K562 (cell line): ENCODE measurements at regions not wholly inside any gene's neighbourhood (a gene's known extent, or its start where the extent isn't known, plus 50 kb on each side); places are given as distances from the start of the nearest gene placed in this dataset.

ENCODE experiments used
- ATAC-seq: fragments of 200-7000 bp; cut with Tn5 transposase; 3 replicates; pipeline ENCODE4 v1.9.1; 2020; ENCODE audit warnings: moderate library complexity
- BruUV-seq: library from RNA; stranded (reverse); fragments of 400-500 nt; replicated peaks from 2 replicates; lab custom pipeline; 2021; lab: Mats Ljungman, UMichigan
- CTCF ChIA-PET: fragments of 300-600 bp; formaldehyde crosslinking; extraction: SDS; loops from one replicate; lab custom pipeline; 2021; ENCODE audit warnings: low intra/inter-chr PET ratio; lab: Yijun Ruan, JAX
- POLR2A ChIA-PET: fragments of 300-600, 350-650 bp; sonication (Branson Sonifier 250); formaldehyde crosslinking; extraction: SDS; loops from one replicate; lab custom pipeline; 2021; ENCODE audit warnings: antibody characterized with exemption, inconsistent platforms; lab: Yijun Ruan, JAX
- DNase-seq, 4 experiments: peaks; one replicate each; pipeline versions ENCODE4 v3.0.0 to v3.0.0-alpha.2; 2011 to 2018; ENCODE audit warnings: low spot score in 3 of 4, mixed read lengths in 3 of 4; ENCODE audit errors: extremely low read depth in 1 of 4
- FAIRE-seq: peaks from 2 replicates; lab custom pipeline; 2011; peaks lifted over from hg19 to GRCh38; lab: Jason Lieb, UNC
- H2AFZ ChIP-seq: 2 replicates; pipeline ENCODE4 v1.6.0; 2011; ENCODE audit warnings: low read depth, low read length, control low read depth, inconsistent platforms
- H3K27ac ChIP-seq: fragments of 200-600 bp; 3 replicates; pipeline ENCODE4 v1.8.0; 2011; ENCODE audit warnings: low read depth, mild to moderate bottlenecking, control low read depth, inconsistent platforms, low read length, moderate library complexity, mixed read lengths; ENCODE audit errors: extremely low read depth
- H3K27me3 ChIP-seq, 2 experiments: fragments of 300-600 bp in 1 of 2; 2 replicates in 1 of 2; 3 replicates in 1 of 2; pipeline versions ENCODE4 v1.6.0 to v1.8.0; 2011; ENCODE audit warnings: inconsistent platforms in 2 of 2, low read length in 2 of 2, mild to moderate bottlenecking in 1 of 2, mixed read lengths in 1 of 2, moderate library complexity in 1 of 2; ENCODE audit not compliant: control insufficient read depth in 2 of 2, insufficient read depth in 2 of 2
- H3K36me3 ChIP-seq: fragments of 300-600 bp; 3 replicates; pipeline ENCODE4 v1.8.0; 2011; ENCODE audit warnings: mild to moderate bottlenecking, low read length, inconsistent platforms; ENCODE audit not compliant: control insufficient read depth, insufficient read depth
- H3K4me1 ChIP-seq, 2 experiments: fragments of 200-600 bp in 1 of 2; replicated peaks in 1 of 2; 2 replicates in 1 of 2; 3 replicates in 1 of 2; pipeline versions ENCODE4 v1.5.1 to v1.8.0; 2011; ENCODE audit warnings: inconsistent platforms in 2 of 2, low read length in 2 of 2, mild to moderate bottlenecking in 1 of 2, mixed read lengths in 1 of 2, moderate library complexity in 1 of 2; ENCODE audit not compliant: control insufficient read depth in 2 of 2, insufficient read depth in 2 of 2
- H3K4me2 ChIP-seq: 2 replicates; pipeline ENCODE4 v1.6.1; 2011; ENCODE audit warnings: low read length, control low read depth, inconsistent platforms, mixed read lengths; ENCODE audit not compliant: insufficient read depth
- H3K4me3 ChIP-seq: fragments of 200-600 bp; sonication (generic), shearing (Covaris generic); 2 replicates; pipeline ENCODE4 v1.5.1; 2016; ENCODE audit warnings: control low read depth, inconsistent platforms
- H3K79me2 ChIP-seq: fragments of 200-600 bp; 3 replicates; pipeline ENCODE4 v1.8.0; 2011; ENCODE audit warnings: low read length, inconsistent platforms; ENCODE audit not compliant: control insufficient read depth, insufficient read depth
- H3K9ac ChIP-seq, 2 experiments: 2 replicates each; pipeline versions ENCODE4 v1.6.0 to v1.6.1; 2011; ENCODE audit warnings: low read depth in 2 of 2, low read length in 2 of 2, control low read depth in 1 of 2, inconsistent platforms in 1 of 2, mild to moderate bottlenecking in 1 of 2, mixed read lengths in 1 of 2; ENCODE audit not compliant: insufficient read depth in 1 of 2
- H3K9me1 ChIP-seq: one replicate; pipeline ENCODE4 v1.6.0; 2011; ENCODE audit warnings: inconsistent platforms, mild to moderate bottlenecking, low read length, moderate library complexity; ENCODE audit not compliant: control insufficient read depth, insufficient read depth
- H3K9me3 ChIP-seq: replicated peaks from 2 replicates; pipeline ENCODE4 v1.5.1; 2011; ENCODE audit warnings: low read depth, low read length, inconsistent platforms; ENCODE audit not compliant: control insufficient read depth, insufficient read depth
- H4K20me1 ChIP-seq: replicated peaks from 2 replicates; pipeline ENCODE4 v1.6.1; 2011; ENCODE audit warnings: low read length, inconsistent platforms, mixed read lengths; ENCODE audit not compliant: control insufficient read depth, insufficient read depth
- CREBBP ChIP-seq: IDR thresholded peaks from one replicate; pipeline ENCODE4 v1.6.1; 2012; ENCODE audit warnings: low read depth, mild to moderate bottlenecking, control low read depth, inconsistent platforms, low read length
- SIX5 ChIP-seq, 2 experiments: IDR thresholded peaks; 2 replicates each; pipeline ENCODE4 v1.6.1; 2011; ENCODE audit warnings: low read length in 2 of 2, borderline replicate concordance in 1 of 2, low read depth in 1 of 2, mild to moderate bottlenecking in 1 of 2, moderate library complexity in 1 of 2; ENCODE audit not compliant: insufficient read depth in 1 of 2
- SPI1 ChIP-seq: IDR thresholded peaks from 2 replicates; pipeline ENCODE4 v1.6.1; 2011; ENCODE audit warnings: low read depth, low read length, control low read depth, borderline replicate concordance
- ZNF124 ChIP-seq: sonication (generic); formaldehyde crosslinking; IDR thresholded peaks from 2 replicates; pipeline ENCODE4 v1.8.1; 2022; ENCODE audit warnings: missing genetic modification reagents
- WGBS: fragments of 100-300 bp; shearing (Covaris generic); methylation state at CpG from one replicate; pipeline ENCODE4 v1.1.6; 2016; ENCODE audit warnings: low coverage, mixed read lengths; ENCODE audit not compliant: insufficient coverage; ENCODE audit errors: missing lambda C conversion rate; 5-methylcytosine and 5-hydroxymethylcytosine counted together
- in situ Hi-C: fragments of 300-500 bp; cut with MboI; formaldehyde crosslinking; loops from 4 replicates; pipeline ENCODE4 v1.15.0; 2018; ENCODE audit warnings: inconsistent platforms, mixed read lengths
- intact Hi-C: fragments of 100-400 bp; cut with micrococcal nuclease; formaldehyde crosslinking; loops from 2 replicates; pipeline ENCODE4 v1.14.2; 2022
- TF ChIP-seq, protein P1 (sequence below), 2 experiments: fragments of 450-650 bp; formaldehyde crosslinking in 1 of 2; IDR thresholded peaks; 2 replicates each; pipeline versions ENCODE4 v1.4.0 to v1.6.1; 2014 to 2020; ENCODE audit warnings: mild to moderate bottlenecking in 2 of 2, borderline replicate concordance in 1 of 2, low read depth in 1 of 2

- WGBS, result 2% methylated on average over 4 of the region's 4 CpGs
- no peaks in the 10 kb centered on the region for H3K79me2 ChIP-seq
These were observed 103.1 kb upstream of the PNPLA4 start for GRCh38 chrX:8030361-8030760.

GRCh38 chrX:8027827-8028226, 100.6 kb upstream of the PNPLA4 start:
- H4K20me1 ChIP-seq, result no peaks in the 10 kb centered on the region
- no peaks in the 10 kb centered on the region for H3K36me3 ChIP-seq
- ATAC-seq, result no peak
- FAIRE-seq, result no peak
- in situ Hi-C loops (no loop called here), intact Hi-C loops (no loop called here)
- 0% methylated on average over 1 of the region's 1 CpG for WGBS
- H3K4me1 ChIP-seq, result no peaks in the 10 kb centered on the region
- CTCF ChIA-PET, result no interaction called here
- no peak for DNase-seq
- H3K9ac ChIP-seq, result no peak overlapping the region
- H3K9me1 ChIP-seq, result no peaks in the 10 kb centered on the region
- POLR2A ChIA-PET, result no interaction called here
- no TSS peak for BruUV-seq
- no peaks in the 10 kb centered on the region for H3K9me3 ChIP-seq
- no peak overlapping the region for H3K27ac ChIP-seq
- H3K4me2 ChIP-seq, result no peak overlapping the region
- no peaks in the 10 kb centered on the region for H3K27me3 ChIP-seq
- H3K4me3 ChIP-seq, result no peak overlapping the region
- no peak for TF ChIP-seq SIX5 (IDR thresholded peaks at IDR 0.05; ENCODE audit: borderline replicate concordance in 1 of 2, insufficient read depth in 1 of 2, low read depth in 1 of 2, low read length in 2 of 2)
- TF ChIP-seq, protein P1, sequence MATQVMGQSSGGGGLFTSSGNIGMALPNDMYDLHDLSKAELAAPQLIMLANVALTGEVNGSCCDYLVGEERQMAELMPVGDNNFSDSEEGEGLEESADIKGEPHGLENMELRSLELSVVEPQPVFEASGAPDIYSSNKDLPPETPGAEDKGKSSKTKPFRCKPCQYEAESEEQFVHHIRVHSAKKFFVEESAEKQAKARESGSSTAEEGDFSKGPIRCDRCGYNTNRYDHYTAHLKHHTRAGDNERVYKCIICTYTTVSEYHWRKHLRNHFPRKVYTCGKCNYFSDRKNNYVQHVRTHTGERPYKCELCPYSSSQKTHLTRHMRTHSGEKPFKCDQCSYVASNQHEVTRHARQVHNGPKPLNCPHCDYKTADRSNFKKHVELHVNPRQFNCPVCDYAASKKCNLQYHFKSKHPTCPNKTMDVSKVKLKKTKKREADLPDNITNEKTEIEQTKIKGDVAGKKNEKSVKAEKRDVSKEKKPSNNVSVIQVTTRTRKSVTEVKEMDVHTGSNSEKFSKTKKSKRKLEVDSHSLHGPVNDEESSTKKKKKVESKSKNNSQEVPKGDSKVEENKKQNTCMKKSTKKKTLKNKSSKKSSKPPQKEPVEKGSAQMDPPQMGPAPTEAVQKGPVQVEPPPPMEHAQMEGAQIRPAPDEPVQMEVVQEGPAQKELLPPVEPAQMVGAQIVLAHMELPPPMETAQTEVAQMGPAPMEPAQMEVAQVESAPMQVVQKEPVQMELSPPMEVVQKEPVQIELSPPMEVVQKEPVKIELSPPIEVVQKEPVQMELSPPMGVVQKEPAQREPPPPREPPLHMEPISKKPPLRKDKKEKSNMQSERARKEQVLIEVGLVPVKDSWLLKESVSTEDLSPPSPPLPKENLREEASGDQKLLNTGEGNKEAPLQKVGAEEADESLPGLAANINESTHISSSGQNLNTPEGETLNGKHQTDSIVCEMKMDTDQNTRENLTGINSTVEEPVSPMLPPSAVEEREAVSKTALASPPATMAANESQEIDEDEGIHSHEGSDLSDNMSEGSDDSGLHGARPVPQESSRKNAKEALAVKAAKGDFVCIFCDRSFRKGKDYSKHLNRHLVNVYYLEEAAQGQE (IDR thresholded peaks at IDR 0.05; ENCODE audit: borderline replicate concordance), result no peak
- TF ChIP-seq, protein P1 (CRISPR knock-in tag; IDR thresholded peaks at IDR 0.05; ENCODE audit: low read depth), result no peak
- no peak overlapping the region for H2AFZ ChIP-seq
- H3K79me2 ChIP-seq, result no peaks in the 10 kb centered on the region

More at GRCh38 chrX:8030361-8030760, 103.1 kb upstream of the PNPLA4 start:
- ChIA-PET CTCF (no interaction called here), POLR2A (no interaction called here)
- Histone ChIP-seq H3K9me1 (no peaks in the 10 kb centered on the region), H3K27me3 (no peaks in the 10 kb centered on the region), H2AFZ (no peak overlapping the region), H3K9me3 (no peaks in the 10 kb centered on the region), H3K9ac (no peak overlapping the region), H3K4me3 (no peak overlapping the region), H3K4me2 (no peak overlapping the region), H3K4me1 (no peaks in the 10 kb centered on the region), H3K36me3 (no peaks in the 10 kb centered on the region), H4K20me1 (no peaks in the 10 kb centered on the region), H3K27ac (no peak overlapping the region)
- no peak for DNase-seq
- no TSS peak for BruUV-seq
- ATAC-seq, result no peak
- in situ Hi-C loops (no loop called here), intact Hi-C loops (no loop called here)
- FAIRE-seq, result no peak
- no peak for TF ChIP-seq CREBBP
- TF ChIP-seq SPI1, result no peak
- TF ChIP-seq ZNF124 (CRISPR knock-in tag), result no peak
